GM23338 (cell line): ENCODE measurements at regions not wholly inside any gene's neighbourhood (a gene's known extent, or its start where the extent isn't known, plus 50 kb on each side); places are given as distances from the start of the nearest gene placed in this dataset.

ENCODE experiments used
- ATAC-seq: fragments of 200-7000 bp; cut with Tn5 transposase; 3 replicates; pipeline ENCODE4 v1.9.1; 2020
- DNase-seq: peaks from one replicate; pipeline ENCODE4 v3.0.0-alpha.2; 2015; ENCODE audit warnings: low spot score
- H2AFZ ChIP-seq: fragments of 200-600 bp; sonication (generic); 2 replicates; pipeline ENCODE4 v1.8.0; 2016; ENCODE audit warnings: antibody characterized with exemption, mild to moderate bottlenecking, moderate library complexity
- H3F3A ChIP-seq: fragments of 200-600 bp; sonication (generic); replicated peaks from 2 replicates; pipeline ENCODE4 v1.8.0; 2017; ENCODE audit warnings: antibody characterized with exemption, mixed run types, low read depth
- H3K27ac ChIP-seq: fragments of 200-600 bp; sonication (generic); 2 replicates; pipeline ENCODE4 v1.6.1; 2016; ENCODE audit warnings: low read depth
- H3K27me3 ChIP-seq: fragments of 200-600 bp; sonication (generic); 2 replicates; pipeline ENCODE4 v1.8.0; 2016; ENCODE audit warnings: mild to moderate bottlenecking, mixed run types, moderate library complexity; ENCODE audit not compliant: insufficient read depth
- H3K36me3 ChIP-seq: fragments of 200-600 bp; sonication (generic); 2 replicates; pipeline ENCODE4 v1.8.0; 2016; ENCODE audit warnings: mild to moderate bottlenecking; ENCODE audit not compliant: insufficient read depth
- H3K4me1 ChIP-seq: fragments of 200-600 bp; sonication (generic); 2 replicates; pipeline ENCODE4 v1.8.0; 2016; ENCODE audit warnings: mild to moderate bottlenecking, moderate library complexity; ENCODE audit not compliant: insufficient read depth
- H3K4me2 ChIP-seq: fragments of 200-600 bp; sonication (generic); 2 replicates; pipeline ENCODE4 v1.7.1; 2017; ENCODE audit warnings: mixed run types
- H3K4me3 ChIP-seq: fragments of 200-600 bp; sonication (generic); 2 replicates; pipeline ENCODE4 v1.6.1; 2016; ENCODE audit warnings: mixed run types
- H3K79me2 ChIP-seq: fragments of 200-600 bp; sonication (generic); replicated peaks from 2 replicates; pipeline ENCODE4 v1.8.0; 2017; ENCODE audit warnings: mild to moderate bottlenecking; ENCODE audit not compliant: insufficient read depth
- H3K9me2 ChIP-seq: fragments of 200-600 bp; sonication (generic); 2 replicates; pipeline ENCODE4 v1.8.0; 2017; ENCODE audit not compliant: insufficient read depth
- H4K20me1 ChIP-seq: fragments of 200-600 bp; sonication (generic); replicated peaks from 2 replicates; pipeline ENCODE4 v1.8.0; 2017; ENCODE audit warnings: mild to moderate bottlenecking; ENCODE audit not compliant: insufficient read depth
- H3K27ac Mint-ChIP-seq: 2 replicates; pipeline ENCODE4 v1.8.0; 2020; ENCODE audit warnings: inconsistent platforms, mild to moderate bottlenecking, moderate library complexity, mixed read lengths
- H3K27me3 Mint-ChIP-seq: 3 replicates; pipeline ENCODE4 v1.8.0; 2022; ENCODE audit warnings: low read depth, mild to moderate bottlenecking, moderate library complexity, mixed read lengths, inconsistent platforms; ENCODE audit not compliant: insufficient read depth, poor library complexity
- H3K36me3 Mint-ChIP-seq: 3 replicates; pipeline ENCODE4 v1.8.0; 2021; ENCODE audit warnings: low read depth, mild to moderate bottlenecking, inconsistent platforms, moderate library complexity, mixed read lengths
- H3K4me1 Mint-ChIP-seq: 3 replicates; pipeline ENCODE4 v1.8.0; 2020; ENCODE audit warnings: mild to moderate bottlenecking, inconsistent platforms, mixed read lengths
- H3K4me3 Mint-ChIP-seq: 3 replicates; pipeline ENCODE4 v1.8.0; 2021; ENCODE audit warnings: moderate library complexity, mild to moderate bottlenecking, inconsistent platforms, mixed read lengths
- H3K9me3 Mint-ChIP-seq: 3 replicates; pipeline ENCODE4 v1.8.0; 2020; ENCODE audit warnings: moderate library complexity, mild to moderate bottlenecking, inconsistent platforms, mixed read lengths
- CREB1 ChIP-seq: fragments of 250-450 bp; sonication (Bioruptor Pico); IDR thresholded peaks from 2 replicates; pipeline ENCODE4 v1.5.0; 2020; ENCODE audit warnings: low read depth, mild to moderate bottlenecking, moderate library complexity
- EZH2 ChIP-seq: fragments of 200-600 bp; sonication (generic); IDR thresholded peaks from one replicate; pipeline ENCODE4 v1.8.0; 2017; ENCODE audit warnings: antibody characterized with exemption, mild to moderate bottlenecking, low read depth; ENCODE audit not compliant: unreplicated experiment
- JUNB ChIP-seq: IDR thresholded peaks from one replicate; pipeline ENCODE4 v1.6.1; 2016; ENCODE audit warnings: antibody characterized with exemption; ENCODE audit not compliant: unreplicated experiment
- NANOG ChIP-seq: IDR thresholded peaks from 2 replicates; pipeline ENCODE4 v1.6.1; 2016; ENCODE audit warnings: antibody characterized with exemption, borderline replicate concordance
- STAT1 ChIP-seq: IDR thresholded peaks from one replicate; pipeline ENCODE4 v1.6.1; 2016; ENCODE audit warnings: antibody characterized with exemption; ENCODE audit not compliant: unreplicated experiment
- TF ChIP-seq, protein P1 (sequence below), 2 experiments: fragments of 200-600 bp in 1 of 2; sonication (generic) in 1 of 2; conservative IDR thresholded peaks; 2 replicates each; pipeline versions ENCODE4 v1.5.1 to v1.6.1; 2016 to 2017; ENCODE audit warnings: antibody characterized with exemption in 2 of 2, low read depth in 2 of 2, mild to moderate bottlenecking in 2 of 2, moderate library complexity in 1 of 2
- TF ChIP-seq, protein P2 (sequence below): IDR thresholded peaks from one replicate; pipeline ENCODE4 v1.6.1; 2018; ENCODE audit warnings: antibody characterized with exemption; ENCODE audit not compliant: unreplicated experiment
- TF ChIP-seq, protein P3 (sequence below): fragments of 250-450 bp; sonication (Bioruptor Pico); IDR thresholded peaks from 2 replicates; pipeline ENCODE4 v1.5.0; 2020; ENCODE audit warnings: mild to moderate bottlenecking, moderate library complexity

DNA sequence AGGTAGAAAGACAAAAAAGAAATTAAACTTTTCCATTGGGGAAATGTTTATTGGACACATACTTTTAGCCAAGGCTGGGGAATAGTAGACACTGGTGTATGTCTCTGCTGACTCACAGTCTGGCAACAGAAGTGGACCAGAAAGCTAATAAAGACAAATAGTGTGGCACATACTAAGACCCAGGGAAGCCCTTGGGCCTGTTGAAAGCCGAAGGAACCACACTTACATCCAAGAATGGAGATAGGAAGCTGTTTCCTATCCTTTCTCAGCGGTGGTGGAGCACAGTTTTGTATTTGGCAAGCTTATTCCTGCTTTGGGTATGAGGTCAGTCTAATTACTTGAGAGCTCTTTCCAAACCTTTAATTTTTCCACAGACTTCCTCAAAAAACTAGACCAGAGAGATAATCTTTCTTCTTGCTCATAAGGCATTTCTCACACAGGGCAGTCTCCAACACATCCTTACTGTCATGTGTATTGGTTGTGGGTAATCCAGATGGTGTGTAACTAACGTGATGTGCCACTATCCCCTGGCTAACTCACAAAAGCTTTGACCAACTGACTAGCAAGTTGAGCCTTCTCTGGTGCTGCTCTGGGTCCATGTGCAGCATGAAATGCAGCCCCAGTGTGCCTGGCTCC, 279.1 kb upstream of the IGF1R start (continued):
- TF ChIP-seq, protein P1, sequence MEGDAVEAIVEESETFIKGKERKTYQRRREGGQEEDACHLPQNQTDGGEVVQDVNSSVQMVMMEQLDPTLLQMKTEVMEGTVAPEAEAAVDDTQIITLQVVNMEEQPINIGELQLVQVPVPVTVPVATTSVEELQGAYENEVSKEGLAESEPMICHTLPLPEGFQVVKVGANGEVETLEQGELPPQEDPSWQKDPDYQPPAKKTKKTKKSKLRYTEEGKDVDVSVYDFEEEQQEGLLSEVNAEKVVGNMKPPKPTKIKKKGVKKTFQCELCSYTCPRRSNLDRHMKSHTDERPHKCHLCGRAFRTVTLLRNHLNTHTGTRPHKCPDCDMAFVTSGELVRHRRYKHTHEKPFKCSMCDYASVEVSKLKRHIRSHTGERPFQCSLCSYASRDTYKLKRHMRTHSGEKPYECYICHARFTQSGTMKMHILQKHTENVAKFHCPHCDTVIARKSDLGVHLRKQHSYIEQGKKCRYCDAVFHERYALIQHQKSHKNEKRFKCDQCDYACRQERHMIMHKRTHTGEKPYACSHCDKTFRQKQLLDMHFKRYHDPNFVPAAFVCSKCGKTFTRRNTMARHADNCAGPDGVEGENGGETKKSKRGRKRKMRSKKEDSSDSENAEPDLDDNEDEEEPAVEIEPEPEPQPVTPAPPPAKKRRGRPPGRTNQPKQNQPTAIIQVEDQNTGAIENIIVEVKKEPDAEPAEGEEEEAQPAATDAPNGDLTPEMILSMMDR (conservative IDR thresholded peaks at IDR 0.05; ENCODE audit: low read depth in 2 of 2), result no peak
- TF ChIP-seq CREB1 (CRISPR knock-in tag), result no peak

DNA sequence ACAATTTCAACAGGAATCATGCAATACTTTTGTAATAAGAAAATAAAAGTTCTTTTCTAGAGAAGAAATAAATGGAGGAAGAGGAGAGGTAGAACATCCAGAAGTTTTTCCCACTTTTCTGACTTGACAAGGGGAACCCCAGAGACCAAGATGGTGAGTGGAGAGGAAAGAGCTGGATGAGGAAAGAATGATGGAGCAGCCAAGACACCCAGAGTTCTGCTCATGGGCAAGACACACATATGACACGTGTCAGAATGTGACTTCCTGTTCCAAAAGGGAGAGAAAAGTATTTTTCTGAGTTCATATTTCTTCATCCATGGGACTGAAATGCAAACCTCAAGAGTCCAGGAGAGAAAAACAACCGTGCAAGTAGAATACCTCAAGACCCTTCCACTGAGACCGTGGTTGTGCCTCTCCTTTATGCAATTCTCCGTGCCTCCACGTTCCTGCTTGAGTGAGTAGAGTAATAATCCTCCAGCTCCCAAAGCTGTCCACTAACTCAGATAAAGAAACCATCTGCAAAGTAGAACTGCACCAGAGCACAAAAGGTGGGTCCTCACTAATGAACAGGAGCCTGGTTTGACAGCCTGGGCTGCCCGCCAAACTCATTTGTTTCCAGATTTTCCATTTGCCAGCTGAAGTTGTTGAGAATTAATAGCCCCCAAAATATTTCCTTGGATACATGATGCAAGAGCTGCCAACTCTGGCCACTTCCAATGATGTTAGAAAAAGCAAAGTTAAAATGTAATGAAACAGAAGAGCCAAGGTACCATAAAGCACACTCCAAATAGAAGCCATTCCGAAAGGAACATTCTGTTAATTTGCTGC, 272.6 kb upstream of the IGF1R start:
- Histone ChIP-seq H3K4me1 (no peaks in the 10 kb centered on the region), H3K79me2 (no peaks in the 10 kb centered on the region), H3K27ac (no peak overlapping the region), H3F3A (no peaks in the 10 kb centered on the region), H3K4me3 (no peak overlapping the region), H4K20me1 (no peaks in the 10 kb centered on the region), H3K4me2 (no peak overlapping the region), H3K27me3 (no peaks in the 10 kb centered on the region), H3K36me3 (no peaks in the 10 kb centered on the region), H3K9me2 (no peaks in the 10 kb centered on the region), H2AFZ (no peak overlapping the region)
- Mint-ChIP-seq H3K4me1 (no peaks in the 10 kb centered on the region), H3K27ac (no peak overlapping the region), H3K36me3 (peaks cover 8% of the 10 kb centered on the region; the same call in 1 of the 3 replicates), H3K27me3 (no peaks in the 10 kb centered on the region), H3K9me3 (peaks cover 12% of the 10 kb centered on the region), H3K4me3 (no peak overlapping the region)
- no peak for DNase-seq
- ATAC-seq, result no peak
- TF ChIP-seq JUNB, result no peak
- TF ChIP-seq, protein P1 (conservative IDR thresholded peaks at IDR 0.05; ENCODE audit: low read depth in 2 of 2), result no peak
- no peak for TF ChIP-seq NANOG
- no peak for TF ChIP-seq EZH2
- TF ChIP-seq, protein P2, sequence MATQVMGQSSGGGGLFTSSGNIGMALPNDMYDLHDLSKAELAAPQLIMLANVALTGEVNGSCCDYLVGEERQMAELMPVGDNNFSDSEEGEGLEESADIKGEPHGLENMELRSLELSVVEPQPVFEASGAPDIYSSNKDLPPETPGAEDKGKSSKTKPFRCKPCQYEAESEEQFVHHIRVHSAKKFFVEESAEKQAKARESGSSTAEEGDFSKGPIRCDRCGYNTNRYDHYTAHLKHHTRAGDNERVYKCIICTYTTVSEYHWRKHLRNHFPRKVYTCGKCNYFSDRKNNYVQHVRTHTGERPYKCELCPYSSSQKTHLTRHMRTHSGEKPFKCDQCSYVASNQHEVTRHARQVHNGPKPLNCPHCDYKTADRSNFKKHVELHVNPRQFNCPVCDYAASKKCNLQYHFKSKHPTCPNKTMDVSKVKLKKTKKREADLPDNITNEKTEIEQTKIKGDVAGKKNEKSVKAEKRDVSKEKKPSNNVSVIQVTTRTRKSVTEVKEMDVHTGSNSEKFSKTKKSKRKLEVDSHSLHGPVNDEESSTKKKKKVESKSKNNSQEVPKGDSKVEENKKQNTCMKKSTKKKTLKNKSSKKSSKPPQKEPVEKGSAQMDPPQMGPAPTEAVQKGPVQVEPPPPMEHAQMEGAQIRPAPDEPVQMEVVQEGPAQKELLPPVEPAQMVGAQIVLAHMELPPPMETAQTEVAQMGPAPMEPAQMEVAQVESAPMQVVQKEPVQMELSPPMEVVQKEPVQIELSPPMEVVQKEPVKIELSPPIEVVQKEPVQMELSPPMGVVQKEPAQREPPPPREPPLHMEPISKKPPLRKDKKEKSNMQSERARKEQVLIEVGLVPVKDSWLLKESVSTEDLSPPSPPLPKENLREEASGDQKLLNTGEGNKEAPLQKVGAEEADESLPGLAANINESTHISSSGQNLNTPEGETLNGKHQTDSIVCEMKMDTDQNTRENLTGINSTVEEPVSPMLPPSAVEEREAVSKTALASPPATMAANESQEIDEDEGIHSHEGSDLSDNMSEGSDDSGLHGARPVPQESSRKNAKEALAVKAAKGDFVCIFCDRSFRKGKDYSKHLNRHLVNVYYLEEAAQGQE, result no peak
- TF ChIP-seq STAT1, result no peak
- TF ChIP-seq, protein P3, sequence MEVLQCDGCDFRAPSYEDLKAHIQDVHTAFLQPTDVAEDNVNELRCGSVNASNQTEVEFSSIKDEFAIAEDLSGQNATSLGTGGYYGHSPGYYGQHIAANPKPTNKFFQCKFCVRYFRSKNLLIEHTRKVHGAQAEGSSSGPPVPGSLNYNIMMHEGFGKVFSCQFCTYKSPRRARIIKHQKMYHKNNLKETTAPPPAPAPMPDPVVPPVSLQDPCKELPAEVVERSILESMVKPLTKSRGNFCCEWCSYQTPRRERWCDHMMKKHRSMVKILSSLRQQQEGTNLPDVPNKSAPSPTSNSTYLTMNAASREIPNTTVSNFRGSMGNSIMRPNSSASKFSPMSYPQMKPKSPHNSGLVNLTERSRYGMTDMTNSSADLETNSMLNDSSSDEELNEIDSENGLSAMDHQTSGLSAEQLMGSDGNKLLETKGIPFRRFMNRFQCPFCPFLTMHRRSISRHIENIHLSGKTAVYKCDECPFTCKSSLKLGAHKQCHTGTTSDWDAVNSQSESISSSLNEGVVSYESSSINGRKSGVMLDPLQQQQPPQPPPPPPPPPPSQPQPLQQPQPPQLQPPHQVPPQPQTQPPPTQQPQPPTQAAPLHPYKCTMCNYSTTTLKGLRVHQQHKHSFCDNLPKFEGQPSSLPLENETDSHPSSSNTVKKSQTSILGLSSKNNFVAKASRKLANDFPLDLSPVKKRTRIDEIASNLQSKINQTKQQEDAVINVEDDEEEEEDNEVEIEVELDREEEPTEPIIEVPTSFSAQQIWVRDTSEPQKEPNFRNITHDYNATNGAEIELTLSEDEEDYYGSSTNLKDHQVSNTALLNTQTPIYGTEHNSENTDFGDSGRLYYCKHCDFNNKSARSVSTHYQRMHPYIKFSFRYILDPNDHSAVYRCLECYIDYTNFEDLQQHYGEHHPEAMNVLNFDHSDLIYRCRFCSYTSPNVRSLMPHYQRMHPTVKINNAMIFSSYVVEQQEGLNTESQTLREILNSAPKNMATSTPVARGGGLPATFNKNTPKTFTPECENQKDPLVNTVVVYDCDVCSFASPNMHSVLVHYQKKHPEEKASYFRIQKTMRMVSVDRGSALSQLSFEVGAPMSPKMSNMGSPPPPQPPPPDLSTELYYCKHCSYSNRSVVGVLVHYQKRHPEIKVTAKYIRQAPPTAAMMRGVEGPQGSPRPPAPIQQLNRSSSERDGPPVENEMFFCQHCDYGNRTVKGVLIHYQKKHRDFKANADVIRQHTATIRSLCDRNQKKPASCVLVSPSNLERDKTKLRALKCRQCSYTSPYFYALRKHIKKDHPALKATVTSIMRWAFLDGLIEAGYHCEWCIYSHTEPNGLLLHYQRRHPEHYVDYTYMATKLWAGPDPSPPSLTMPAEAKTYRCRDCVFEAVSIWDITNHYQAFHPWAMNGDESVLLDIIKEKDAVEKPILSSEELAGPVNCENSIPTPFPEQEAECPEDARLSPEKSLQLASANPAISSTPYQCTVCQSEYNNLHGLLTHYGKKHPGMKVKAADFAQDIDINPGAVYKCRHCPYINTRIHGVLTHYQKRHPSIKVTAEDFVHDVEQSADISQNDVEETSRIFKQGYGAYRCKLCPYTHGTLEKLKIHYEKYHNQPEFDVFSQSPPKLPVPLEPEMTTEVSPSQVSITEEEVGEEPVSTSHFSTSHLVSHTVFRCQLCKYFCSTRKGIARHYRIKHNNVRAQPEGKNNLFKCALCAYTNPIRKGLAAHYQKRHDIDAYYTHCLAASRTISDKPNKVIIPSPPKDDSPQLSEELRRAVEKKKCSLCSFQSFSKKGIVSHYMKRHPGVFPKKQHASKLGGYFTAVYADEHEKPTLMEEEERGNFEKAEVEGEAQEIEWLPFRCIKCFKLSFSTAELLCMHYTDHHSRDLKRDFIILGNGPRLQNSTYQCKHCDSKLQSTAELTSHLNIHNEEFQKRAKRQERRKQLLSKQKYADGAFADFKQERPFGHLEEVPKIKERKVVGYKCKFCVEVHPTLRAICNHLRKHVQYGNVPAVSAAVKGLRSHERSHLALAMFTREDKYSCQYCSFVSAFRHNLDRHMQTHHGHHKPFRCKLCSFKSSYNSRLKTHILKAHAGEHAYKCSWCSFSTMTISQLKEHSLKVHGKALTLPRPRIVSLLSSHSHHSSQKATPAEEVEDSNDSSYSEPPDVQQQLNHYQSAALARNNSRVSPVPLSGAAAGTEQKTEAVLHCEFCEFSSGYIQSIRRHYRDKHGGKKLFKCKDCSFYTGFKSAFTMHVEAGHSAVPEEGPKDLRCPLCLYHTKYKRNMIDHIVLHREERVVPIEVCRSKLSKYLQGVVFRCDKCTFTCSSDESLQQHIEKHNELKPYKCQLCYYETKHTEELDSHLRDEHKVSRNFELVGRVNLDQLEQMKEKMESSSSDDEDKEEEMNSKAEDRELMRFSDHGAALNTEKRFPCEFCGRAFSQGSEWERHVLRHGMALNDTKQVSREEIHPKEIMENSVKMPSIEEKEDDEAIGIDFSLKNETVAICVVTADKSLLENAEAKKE (CRISPR knock-in tag), result no peak
